Vagina (tissue), 2 donors: ENCODE measurements at regions not wholly inside any gene's neighbourhood (a gene's known extent, or its start where the extent isn't known, plus 50 kb on each side); places are given as distances from the start of the nearest gene placed in this dataset.

ENCODE experiments used
- POLR2A ChIP-seq, 2 donors: fragments of 450-650 bp; IDR thresholded peaks; one replicate each; pipeline ENCODE4 v1.6.1; 2017; ENCODE audit warnings: antibody characterized with exemption in 2 of 2, mild to moderate bottlenecking in 2 of 2, moderate library complexity in 2 of 2
- POLR2AphosphoS5 ChIP-seq, 2 donors: sonication (generic); formaldehyde crosslinking; IDR thresholded peaks; one replicate each; pipeline ENCODE4 v1.9.0; 2017; ENCODE audit warnings: antibody characterized with exemption in 2 of 2, mild to moderate bottlenecking in 2 of 2, low read depth in 1 of 2; ENCODE audit not compliant: insufficient read depth in 1 of 2

- TF ChIP-seq POLR2AphosphoS5 (IDR thresholded peaks at IDR 0.05; ENCODE audit: insufficient read depth in 1 of 2, low read depth in 1 of 2) (no peak), POLR2A (IDR thresholded peaks at IDR 0.05) (no peak)
These were observed 411.4 kb downstream of the HLX start for GRCh38 chr1:221290669-221291068.
